Activated CD8-positive, alpha-beta memory T cell treated with anti-CD3 and anti-CD28 coated beads for 24 hours (primary cell): ENCODE measurements at regions not wholly inside any gene's neighbourhood (a gene's known extent, or its start where the extent isn't known, plus 50 kb on each side); places are given as distances from the start of the nearest gene placed in this dataset.

Source experiments
- DNase-seq: peaks from one replicate; pipeline ENCODE4 v3.0.0-alpha.2; 2020

- DNase-seq = no peak
Observed at GRCh38 chr12:19627719-19628118, 188.4 kb downstream of the AEBP2 start.

- DNase-seq = no peak
Observed at GRCh38 chr12:19630536-19630935, 191.2 kb downstream of the AEBP2 start.

- no peak for DNase-seq
Observed at GRCh38 chr12:19633194-19633593, 193.9 kb downstream of the AEBP2 start.

- no peak for DNase-seq
Observed at GRCh38 chr12:19633641-19634040, 194.3 kb downstream of the AEBP2 start.

GRCh38 chr12:19639781-19640415, 200.6 kb downstream of the AEBP2 start:
- no peak for DNase-seq

GRCh38 chr12:19641235-19642080, 202.2 kb downstream of the AEBP2 start:
- DNase-seq = no peak

- no peak for DNase-seq
Observed at GRCh38 chr12:19642345-19642744, 203.1 kb downstream of the AEBP2 start.

- no peak for DNase-seq
Observed at GRCh38 chr12:19643635-19644034, 204.3 kb downstream of the AEBP2 start.

DNA sequence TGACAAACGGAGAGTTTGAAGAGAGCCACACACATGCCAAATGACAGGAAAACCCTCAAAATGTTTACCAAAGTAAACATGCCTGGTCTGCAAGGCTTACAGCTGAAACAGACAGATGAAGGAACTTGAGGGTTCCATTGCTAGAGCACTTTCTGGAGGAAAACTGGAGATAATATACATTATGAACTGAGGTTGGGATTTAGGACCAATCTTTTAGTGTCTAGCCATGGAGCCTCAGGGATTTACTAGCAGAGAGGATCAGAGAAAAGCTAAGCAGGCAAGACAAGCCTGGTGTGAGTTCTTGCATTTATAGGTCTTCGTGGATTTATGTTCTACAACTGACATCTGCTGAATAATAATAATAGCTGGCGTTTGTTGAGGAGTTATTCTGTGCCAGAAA, 205.3 kb downstream of the AEBP2 start:
- no peak for DNase-seq

GRCh38 chr12:19645823-19646222, 206.5 kb downstream of the AEBP2 start:
- no peak for DNase-seq

DNA sequence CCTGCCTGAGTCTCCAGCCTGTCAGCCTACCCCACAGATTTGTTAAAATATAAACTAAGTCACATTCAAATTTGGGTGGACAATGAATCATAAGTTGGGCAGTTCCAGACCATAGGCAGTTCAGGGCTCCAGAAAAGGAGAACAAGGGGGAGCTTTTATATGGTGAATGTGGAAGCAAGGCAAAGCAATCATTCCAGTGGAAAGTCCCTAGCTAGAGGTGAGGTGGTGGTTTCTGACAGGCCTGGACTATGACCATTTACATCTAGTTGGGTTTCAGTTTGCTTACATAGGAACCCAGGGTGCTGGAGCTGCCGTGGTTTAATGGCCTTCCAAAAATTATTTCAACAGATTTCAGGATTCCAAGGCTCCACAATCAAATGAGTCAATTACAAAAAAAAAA, 207.3 kb downstream of the AEBP2 start:
- DNase-seq = no peak

- DNase-seq = no peak
Observed at GRCh38 chr12:19647806-19648556, 208.7 kb downstream of the AEBP2 start.

DNA sequence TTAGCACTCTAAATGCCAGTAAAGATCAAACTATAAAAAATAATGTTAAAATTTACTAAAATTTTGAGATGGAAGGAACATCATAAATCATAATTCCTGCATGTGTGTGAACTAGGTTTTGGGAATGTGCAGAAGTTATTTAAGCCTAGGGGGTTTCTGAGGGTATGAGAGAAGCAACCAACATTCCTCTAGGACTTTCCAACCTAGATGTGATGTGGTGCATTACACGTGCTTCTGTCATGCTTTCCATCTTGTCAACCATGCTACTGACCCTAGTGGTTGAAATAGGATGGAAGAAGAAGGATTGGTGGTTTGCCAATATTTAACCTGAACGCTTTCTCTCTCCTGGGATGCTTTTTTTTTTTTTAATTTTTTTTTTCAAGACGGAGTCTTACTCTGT, 209.3 kb downstream of the AEBP2 start:
- DNase-seq = no peak

GRCh38 chr12:19652386-19652785, 213.1 kb downstream of the AEBP2 start:
- no peak for DNase-seq

- DNase-seq = no peak
Observed at GRCh38 chr12:19654650-19655376, 215.5 kb downstream of the AEBP2 start.

GRCh38 chr12:19657118-19657731, 217.9 kb downstream of the AEBP2 start:
- DNase-seq = no peak

DNA sequence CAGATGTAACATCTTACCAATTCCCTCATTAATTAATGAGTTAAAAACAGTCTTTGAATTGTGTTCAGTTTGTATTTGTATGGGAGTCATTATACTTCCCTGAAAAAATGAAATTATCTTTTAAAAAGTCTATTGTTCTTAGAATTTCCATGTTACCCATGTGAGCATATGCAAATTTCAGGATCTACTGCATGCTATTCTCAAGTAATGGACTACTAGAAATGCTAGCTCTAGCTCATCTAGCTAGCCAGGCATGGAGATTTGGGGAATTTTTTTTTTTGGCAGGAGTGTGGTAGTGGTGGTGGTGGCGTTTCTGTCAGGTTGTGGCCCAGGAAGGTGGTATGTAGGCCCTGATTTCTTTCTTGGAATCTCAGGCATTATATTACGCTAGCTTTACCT, 218.4 kb downstream of the AEBP2 start:
- no peak for DNase-seq

- DNase-seq = no peak
Observed at GRCh38 chr12:19659086-19659485, 219.8 kb downstream of the AEBP2 start.

DNA sequence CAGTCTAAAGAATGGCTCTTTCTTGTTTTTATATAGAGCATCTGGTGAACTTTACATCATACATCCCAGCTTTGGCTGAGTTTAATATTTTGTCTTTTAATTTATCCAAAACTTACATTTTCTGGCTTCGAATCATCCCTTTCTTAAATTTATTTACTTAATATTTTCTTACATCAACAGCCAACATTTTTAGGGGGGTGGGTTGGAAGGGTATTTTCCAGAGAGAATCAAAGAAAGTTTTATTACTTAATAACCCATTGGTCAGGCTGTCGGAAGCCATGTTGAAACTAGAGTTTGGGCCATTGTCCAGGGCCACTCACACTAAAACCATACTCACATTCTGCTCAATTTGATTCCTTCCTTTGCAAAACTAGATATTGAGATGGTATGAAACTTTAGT, 220.2 kb downstream of the AEBP2 start:
- no peak for DNase-seq

DNA sequence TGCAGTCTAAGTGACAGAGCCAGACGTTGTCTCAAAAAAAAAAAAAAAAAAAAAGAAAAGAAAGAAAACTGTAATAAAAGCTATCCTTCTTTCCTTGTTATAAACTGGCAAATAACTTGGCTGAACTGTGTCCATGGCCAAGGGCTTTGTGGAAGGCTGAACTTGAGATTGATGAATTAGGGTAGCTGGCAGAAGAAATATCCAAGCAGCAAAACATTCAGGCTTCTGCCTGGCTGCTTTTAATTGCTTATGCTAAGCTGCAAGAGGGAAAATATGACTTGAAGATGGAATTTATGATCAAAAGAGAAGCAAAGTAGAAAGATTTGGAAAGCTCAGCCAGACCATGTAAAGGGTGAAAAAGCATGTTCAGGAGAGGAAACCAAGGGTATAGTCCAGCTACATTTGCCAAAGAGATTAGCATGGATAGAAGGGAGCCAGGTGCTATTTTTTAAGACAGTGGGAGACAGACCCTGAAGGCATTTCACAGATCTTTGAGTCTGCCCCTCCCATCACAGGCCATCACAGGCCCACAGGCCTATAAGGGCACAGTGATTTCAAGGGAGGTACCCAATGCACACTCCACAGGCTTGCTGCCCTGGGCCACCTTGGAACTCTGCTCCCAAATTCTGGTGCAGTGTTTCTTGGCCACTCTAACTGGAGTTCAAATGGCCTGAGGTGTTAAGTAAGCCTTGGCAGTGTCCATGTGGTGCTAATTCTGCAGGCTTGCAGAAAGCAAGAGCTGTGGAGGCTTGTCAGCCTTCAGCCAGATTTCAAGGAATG, 226.0 kb downstream of the AEBP2 start:
- DNase-seq = no peak

- DNase-seq = no peak
Observed at GRCh38 chr12:19666070-19666469, 226.8 kb downstream of the AEBP2 start.

GRCh38 chr12:19669793-19670192, 230.5 kb downstream of the AEBP2 start:
- no peak for DNase-seq
